ENCODE measurements at regions not wholly inside any gene's neighbourhood (a gene's known extent, or its start where the extent isn't known, plus 50 kb on each side); places are given as distances from the start of the nearest gene placed in this dataset.
"Not testable (repeated sequence)": the region's sequence is repeated elsewhere in the genome, so short reads cannot be mapped to it uniquely, and the experiment has no call there.

DNA sequence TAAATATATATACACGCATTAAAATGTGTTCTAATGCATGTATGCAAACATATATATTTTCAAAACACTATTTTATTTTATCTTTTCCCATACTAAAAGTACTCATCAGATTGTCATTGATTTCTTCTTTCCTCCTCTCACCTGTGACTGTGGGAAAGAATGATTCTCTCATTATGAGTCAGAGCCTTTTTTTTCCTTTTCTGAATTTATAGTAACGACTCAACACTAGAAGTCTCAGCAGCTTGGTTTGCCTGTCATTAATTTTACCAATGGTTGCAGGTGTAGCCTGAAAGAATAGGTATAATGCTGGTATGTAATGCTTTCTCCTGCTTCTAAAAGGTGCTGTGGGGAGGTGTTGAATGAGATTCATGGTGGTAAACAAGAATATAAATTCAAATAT lies 328.7 kb downstream of the UTRN start:
- no peak for DNase-seq (ENCODE audit: low spot score)

DNA sequence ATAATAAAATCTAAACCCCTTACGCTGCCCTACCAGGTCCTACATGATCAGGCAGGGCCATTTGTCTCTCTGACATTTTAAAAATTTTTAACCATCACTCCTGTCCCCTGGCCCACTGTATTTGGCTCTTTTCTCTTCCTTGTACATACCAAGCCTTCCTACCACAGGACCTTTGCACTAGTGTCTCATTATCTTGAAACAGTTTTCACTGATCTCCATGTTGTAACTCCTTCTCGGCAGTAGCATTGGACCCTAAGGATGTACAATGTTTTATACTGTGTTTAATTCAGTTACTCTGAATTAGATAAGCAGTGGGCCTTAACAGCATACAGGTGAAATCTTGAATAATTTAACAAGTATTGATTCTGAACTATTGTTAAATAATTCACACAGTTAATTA lies 330.7 kb downstream of the UTRN start:
- no peak for DNase-seq (ENCODE audit: low spot score)

DNA sequence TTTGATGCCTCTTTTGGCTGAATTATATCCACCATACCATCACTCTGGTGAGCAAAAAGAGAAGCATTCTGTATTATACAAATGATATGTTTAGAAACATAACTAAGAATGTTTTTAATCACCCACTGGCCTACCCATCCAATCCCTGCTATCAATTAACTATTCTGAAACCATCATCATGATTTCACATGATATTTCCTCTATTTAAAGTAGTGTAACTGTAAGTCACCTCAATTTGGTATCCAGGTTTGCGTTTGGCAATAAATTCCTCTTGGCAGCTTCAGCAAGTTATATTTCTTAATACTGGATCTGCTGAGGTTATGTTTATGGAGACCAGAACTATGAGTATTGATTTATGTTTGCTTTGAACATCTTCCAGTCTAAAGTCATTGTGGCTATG lies 332.1 kb downstream of the UTRN start:
- no peak for DNase-seq (ENCODE audit: low spot score)

DNA sequence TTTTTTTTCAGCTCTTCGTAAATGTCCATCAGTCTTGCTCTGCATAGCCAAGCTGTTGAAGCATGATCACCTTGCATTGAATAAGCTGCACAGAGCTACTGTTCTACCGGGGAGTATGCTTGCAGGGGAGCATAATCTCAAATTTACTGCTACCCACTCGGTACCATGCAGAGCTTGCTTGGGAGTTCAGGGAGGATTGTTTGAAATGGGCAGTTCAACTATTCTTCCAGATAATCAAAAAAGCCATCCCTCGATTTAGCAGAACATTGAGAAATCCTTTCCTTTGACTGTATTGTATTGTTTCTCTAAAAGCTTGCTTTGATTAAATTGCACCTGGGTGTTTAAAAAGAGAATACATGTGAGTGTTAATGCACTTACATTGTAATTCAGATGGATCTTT lies 332.6 kb downstream of the UTRN start:
- DNase-seq (ENCODE audit: low spot score) = no peak

DNA sequence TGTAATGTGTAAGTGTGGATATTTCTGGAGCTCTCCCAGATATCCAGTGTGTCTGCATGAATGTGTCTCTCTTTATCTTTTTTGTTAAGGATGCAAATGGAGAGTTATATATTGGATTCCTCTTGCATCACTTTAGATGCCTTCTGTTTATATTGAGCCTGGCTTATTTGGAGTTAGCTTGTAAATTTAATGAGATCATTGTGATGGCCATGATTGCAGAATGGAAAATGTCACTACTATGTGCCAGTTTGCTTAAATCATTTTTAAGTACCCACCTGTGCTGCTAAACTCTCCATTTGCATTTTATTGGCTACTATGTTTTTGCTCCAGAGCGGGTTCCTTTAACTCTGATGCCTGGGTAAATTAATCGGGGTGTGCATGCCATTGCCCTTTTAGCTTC lies 334.8 kb downstream of the UTRN start:
- no peak for DNase-seq (ENCODE audit: low spot score)

DNA sequence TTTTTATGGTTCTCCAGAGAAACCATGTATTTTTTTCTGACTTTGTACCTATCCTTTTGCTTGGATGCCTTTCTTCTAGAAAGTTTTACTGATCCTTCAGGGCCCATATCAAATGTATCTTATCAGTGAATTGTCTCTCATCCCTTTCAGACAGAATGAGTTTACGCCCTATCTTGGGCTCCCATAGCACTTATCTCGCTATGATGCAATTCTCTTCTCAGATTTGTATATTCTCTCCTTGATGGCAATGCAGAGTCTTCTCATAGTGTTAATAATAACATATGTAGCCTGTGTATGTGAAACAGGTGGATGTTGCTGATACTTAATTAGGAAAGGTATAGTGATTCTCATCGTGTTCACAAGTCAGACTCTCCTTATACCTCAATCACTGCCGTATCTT lies 336.2 kb downstream of the UTRN start:
- no peak for DNase-seq (ENCODE audit: low spot score)

DNA sequence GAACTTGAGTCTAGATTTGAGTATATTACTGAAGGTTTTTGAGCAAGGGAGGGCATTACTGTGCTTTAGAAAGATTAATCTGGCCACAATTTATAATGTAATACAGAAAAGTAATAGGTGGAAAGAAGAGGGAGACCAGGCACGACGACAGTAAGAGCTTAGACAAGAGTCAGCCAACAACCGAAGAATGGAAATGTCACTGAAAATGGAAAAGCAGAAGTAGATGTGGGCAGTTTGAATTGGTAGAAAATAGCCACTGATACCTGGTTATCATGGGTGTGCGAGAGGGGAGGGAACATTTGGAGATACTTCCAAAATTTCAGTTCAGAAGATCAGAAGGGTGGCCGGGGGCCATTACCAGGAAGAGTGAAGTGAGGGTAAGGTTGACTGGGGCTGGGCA lies 339.1 kb downstream of the UTRN start:
- no peak for DNase-seq (ENCODE audit: low spot score)

DNA sequence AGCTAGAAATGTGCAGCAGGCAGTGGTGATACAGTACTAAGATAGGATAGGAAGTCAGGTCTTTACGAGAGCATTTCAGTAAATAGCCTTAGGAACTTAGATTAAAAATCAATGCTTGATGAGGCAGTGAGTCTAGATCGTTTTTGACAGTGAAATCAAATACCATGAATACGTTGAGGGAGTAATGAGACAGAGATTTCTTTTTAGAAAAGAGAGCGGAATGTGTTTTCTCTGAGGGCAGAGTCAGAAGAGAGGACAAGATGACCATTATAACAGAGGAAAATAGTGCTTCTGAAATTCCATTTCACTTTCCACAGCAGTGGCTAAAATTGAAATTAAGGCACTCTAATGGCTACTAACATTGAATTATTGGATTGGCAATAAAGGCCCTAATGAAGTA lies 339.6 kb downstream of the UTRN start:
- DNase-seq (ENCODE audit: low spot score) = no peak

DNA sequence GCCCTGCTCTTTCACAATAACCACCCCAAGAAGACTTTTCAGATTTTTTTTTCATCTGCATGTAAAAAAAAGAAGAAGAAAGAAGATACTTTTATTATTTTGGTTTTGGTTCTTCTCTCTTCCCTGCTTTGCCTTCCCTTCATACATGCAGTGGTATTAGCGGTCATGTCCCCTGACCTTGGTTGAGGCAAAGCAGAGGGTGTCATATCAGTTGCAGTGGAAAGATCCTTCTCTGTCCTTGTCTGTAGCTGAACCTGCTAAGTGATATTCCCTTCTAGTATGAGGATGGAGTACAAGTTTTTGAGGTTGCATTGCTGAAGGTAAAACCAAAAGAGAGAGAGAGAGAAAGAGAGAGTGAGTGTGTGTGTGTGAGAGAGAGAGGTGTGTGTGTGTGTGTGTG lies 345.7 kb downstream of the UTRN start:
- no peak for DNase-seq (ENCODE audit: low spot score)

DNA sequence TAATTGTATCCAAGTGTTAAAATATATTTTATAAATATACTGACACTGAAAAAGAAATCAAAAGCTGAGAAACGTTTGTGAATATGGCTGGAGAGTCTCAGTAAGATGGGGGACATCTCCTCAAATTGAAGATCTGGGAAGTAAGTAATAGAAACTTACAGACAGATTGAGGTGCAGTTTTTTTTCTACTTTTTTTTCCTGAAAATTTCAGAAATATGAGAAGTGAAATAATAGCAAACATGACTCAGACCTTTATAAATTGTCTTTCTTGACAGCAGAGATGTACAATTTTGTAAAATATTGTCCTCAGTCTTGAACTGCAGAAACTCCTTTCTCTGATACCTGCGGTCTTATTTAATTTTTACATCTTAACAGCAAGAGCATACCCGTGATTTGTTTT lies 347.1 kb downstream of the UTRN start:
- DNase-seq (ENCODE audit: low spot score) = no peak

DNA sequence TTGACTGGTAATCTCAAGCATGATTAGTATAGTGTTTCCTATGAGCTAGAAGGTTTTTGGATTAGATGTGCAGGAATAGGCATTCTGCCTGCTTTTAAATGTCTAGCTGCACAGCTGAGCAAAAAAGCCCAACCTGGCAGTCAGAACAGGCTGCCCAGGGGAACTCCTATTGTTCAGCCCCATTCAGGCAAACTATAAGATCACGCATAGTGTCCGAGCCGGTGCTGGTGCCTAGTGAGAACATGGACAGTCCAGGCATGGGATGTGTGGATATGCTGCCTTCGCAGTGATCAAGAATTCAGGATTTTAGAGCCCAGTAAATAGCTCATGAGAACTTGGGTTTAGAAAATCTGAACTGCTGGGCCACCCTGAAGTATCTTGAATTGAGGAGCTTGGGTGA lies 348.8 kb downstream of the UTRN start:
- DNase-seq (ENCODE audit: low spot score) = no peak

DNA sequence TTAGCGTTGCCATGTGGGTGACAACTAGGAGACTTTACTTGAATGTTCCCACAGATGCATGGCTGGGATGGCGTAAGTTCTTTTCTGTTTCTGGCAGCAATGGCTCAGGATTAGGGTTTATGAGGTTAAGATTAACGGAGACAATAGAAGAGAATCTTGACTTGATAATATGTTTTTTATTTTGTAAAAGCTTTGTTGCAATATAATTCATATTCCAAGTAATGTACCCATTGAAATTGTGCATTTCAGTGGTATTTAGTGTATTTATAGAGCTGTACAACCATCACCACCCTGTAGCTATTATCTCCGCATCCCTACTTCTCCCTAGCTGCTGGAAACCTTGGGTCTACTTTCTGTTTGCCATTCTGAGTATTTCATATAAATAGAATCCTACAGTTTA lies 349.2 kb downstream of the UTRN start:
- DNase-seq (ENCODE audit: low spot score) = no peak

DNA sequence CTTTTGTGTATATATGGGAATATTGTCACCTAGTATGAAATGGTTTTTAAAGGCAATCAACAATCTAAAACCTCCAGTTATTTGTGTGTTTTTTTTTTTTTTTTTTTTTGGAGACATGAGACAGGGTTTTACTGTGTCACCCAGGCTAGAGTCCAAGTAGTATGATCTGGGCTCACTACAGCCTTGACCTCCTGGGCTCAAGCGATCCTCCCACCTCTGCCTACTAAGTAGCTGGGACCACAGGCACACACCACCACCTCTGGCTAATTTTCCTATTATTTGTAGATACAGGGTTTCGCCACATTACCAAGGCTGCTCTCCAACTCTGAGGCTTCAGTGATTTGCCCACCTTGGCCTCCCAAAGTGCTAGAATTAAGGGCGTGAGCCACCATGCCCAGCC lies 349.9 kb downstream of the UTRN start:
- no peak for DNase-seq (ENCODE audit: low spot score)

DNA sequence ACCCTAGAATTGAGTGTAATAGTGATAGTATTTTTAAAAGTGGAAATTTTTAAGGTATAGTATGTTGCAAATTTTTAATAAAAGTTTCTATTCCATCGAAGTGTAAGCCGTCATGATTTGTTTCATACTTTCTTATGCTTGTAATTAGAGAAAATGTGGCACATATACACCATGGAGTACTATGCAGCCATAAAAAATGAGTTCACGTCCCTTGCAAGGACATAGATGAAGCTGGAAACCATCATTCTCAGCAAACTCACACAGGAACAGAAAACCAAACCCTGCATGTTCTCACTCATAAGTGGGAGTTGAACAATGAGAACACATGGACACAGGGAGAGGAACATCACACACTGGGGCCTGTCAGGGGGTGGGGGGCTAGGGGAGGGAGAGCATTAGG lies 350.9 kb downstream of the UTRN start:
- DNase-seq (ENCODE audit: low spot score) = not testable (repeated sequence)

DNA sequence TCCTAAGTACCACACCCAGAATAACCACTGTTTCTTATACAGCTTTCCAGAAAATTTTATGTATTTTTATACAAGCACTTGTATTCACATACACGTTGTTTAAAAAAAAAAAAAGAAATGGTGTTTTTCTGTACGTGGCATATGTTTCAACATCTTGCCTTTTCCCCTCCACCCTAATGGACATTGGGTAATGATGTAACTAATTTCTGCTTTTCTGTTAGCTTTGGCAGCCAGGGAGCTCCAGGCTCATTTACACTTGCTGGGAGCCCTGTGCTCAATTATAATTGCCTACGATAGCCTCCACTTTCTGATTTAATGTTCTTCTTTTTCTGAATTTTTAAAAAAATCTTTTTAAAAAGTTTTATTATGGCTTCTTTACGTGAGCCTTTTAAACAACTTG lies 352.4 kb downstream of the UTRN start:
- DNase-seq (ENCODE audit: low spot score) = no peak

DNA sequence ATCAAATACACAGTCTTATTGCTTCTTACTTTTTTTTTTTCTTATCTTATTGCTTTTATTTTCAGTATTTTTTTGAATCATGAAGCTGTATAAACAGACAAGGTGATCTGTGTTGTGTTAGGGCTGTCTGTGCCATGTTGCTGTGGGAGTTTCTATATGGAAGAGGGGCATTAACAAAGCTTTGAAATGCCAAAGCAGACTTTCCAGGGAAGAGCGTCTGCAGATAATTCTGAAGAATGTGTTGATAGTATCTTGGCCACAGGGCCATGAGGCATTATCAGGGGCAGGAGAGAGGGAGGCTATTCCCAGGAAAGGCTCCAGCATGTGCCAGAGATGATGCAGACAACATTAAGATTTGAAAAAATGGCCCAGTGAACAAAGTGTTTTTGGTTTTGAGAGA lies 354.5 kb downstream of the UTRN start:
- no peak for DNase-seq (ENCODE audit: low spot score)

DNA sequence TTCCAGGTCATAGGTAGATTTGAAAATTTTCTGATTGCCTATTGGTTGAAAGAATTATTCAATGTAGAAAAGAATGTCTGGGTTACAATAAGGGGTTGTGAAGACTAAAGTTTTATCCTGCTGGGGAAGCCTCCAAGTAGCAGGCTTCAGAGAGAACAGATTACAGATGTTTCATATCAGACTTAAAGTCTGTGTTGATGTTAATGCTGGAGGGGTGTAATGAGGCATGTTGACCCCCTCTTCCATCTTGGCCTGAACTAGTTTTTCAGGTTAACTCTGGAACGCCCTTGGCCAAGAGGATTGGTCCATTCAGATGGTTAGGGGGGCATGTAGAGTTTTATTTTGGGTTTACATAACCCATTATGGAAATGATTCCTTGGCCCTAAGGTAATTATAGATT lies 356.2 kb downstream of the UTRN start:
- DNase-seq (ENCODE audit: low spot score) = no peak

DNA sequence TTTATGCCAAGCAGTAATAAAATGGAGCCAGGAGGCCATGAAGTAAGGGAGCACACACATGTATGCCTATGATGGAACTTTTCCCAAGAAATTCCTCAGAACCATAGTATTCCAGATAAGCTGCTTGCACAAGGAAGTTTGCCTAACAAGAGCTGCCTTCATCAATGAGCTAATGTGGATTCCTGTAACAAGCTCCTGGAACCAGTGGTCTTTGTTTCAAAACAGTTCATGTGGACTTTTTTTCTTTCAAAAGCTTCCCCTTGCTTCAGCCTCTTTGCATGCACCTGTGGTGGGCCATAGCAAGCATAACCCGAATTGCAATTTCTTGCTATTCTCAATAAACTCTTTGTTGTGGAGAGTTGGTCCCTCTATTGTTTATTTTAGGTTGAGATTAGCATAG lies 359.6 kb downstream of the UTRN start:
- DNase-seq (ENCODE audit: low spot score) = no peak

DNA sequence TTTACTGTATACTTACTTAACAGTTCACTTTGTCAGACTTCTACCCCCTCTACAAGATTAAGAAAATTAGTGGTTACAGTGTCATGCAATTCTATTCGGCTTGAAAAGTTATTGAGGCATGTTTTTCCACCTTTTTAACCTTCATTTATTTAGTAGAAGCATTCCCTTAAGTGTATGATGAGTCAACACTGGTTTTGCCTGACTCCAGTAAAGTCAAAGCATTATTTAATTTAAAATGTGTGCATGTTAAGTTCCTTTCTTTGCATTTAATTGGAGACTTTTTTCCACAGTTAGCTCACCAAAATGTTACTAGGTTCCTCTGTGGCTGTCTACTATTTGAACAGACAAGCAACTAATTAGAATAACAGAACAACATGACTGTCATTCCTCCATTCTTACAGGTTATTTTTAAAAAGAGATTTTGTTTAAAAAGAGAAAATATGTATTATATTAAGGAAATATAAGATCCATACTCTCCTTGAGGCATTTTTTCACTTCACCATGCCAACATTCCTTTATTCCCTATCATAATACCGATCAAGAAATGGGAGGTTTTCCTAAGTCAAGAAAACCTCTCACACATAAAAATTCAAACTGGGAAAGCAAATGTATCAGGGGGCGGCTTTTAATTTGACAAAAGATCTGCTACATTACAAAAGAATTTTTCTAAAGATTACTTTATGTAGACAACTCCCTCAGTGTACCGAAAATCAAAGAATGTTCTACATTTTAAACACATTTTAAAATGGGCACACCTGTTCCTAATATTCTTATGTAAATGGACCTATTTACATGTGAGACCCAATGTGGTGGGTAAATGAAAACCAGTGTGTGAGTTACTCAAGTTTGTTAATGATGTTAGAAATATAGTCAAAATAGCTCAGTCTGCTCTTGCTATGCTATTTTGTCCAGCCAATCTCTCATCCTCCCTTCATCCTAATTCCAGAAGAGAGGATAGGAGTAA lies 361.2 kb downstream of the UTRN start:
- no peak for DNase-seq (ENCODE audit: low spot score)

DNA sequence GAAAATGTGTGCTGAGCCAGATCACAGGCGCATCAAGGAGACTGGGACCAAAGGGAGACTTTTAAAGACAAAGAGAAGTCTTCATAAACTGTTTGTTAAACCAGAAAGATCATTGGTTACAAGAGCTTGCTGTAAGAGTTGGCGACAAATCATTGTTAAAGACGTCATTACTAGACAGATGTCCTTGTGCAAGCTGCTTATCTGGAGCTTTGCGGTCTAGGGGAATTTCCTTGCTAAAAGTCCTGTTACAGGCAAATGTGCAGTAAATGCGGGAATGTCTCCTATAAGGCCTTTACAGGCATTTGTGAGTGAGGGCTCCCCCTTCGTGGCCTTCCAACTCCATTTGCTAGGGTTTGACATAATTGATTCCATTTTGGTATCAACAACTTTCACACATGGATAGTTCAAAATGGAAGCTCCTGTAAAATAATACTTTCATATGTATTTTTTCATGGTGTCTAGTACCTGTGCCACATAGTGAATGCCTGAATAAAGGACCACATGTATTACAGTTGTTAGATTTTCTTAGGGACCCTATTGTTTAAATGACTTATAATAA lies 362.4 kb downstream of the UTRN start:
- no peak for DNase-seq (ENCODE audit: low spot score)

DNA sequence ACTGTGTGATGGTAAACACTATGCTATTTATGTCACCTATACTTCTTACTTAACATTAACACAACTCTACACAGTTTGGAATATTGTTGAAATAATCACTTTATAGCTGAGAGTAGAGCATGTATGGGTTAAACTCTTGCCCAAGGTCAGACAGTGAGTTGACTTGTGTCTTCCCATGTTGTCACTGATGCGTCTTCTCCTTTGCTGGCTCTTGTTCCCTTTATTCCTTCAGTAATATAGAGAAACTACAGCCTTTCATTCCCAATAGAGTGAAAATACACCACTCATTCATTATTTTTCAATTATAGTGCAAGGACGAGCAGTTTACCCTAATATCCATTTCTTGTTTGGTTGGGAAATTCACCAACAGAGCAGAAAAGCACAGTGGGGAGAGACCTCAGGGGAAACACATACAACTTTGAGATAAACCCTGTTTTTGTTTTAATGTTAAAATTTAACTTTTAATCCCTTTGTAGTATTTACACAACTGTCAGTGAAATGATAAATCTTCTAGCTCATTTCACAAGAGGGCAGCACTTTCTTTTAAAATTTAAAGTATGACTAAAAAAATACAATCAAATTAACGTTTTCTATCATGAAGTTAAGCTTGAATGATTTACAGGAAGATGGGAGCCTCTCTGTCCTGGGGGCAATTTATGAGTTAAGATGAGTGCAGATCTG lies 363.0 kb downstream of the UTRN start:
- DNase-seq (ENCODE audit: low spot score) = no peak

DNA sequence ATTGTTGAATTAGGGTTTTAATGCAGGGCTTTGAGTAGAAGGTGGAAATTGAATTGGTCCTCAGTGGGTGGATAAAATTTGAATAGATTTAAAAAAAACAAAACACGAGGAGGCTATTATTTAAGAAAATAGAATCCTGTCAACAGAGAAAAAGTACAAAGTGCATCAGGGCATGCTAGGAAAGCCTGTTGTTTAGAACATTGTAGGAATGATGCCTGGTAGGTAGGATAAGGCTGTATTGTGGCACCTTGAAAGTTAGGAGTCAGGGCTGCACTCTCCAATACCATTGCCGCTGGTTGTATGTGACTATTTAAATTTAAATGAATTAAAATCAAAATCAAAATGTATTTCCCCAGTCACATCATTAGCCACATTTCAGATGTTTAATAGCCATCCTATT lies 363.9 kb downstream of the UTRN start:
- DNase-seq (ENCODE audit: low spot score) = no peak

DNA sequence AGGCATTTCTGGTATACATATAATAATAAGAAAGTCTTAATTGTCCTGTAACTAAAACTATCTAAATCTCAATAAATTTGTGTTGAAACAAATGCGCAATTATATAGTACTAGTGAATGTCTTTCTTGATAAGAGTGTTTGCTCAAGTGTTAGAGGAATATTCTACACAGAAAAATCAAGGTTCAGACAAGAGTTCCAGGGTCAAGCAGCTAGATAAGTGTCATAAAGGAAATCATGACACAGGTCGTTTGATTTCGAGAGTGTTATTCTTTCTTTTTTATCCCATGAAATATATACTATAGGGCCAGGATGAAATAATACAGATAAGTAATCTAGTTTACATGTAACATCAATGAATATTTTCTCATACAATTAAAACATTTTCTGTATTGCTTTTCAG lies 366.1 kb downstream of the UTRN start:
- DNase-seq (ENCODE audit: low spot score) = no peak
